Heart right ventricle (tissue), 16 donors: ENCODE measurements at regions not wholly inside any gene's neighbourhood (a gene's known extent, or its start where the extent isn't known, plus 50 kb on each side); places are given as distances from the start of the nearest gene placed in this dataset.

Source experiments
- ATAC-seq, 8 donors: fragments of 200-7000 bp; cut with Tn5 transposase; one replicate each; pipeline ENCODE4 v1.9.1; 2020; ENCODE audit warnings: mild to moderate bottlenecking in 8 of 8, moderate library complexity in 8 of 8, moderate number of reproducible peaks in 1 of 8
- DNase-seq, 2 donors: peaks; one replicate each; pipeline ENCODE4 v3.0.0-alpha.2; 2020
- H3K27ac ChIP-seq, 10 donors: fragments of 200-600 bp; sonication (generic) in 2 of 10; one replicate each; pipeline versions ENCODE4 v1.5.0 to v1.8.0; 2020 to 2022; ENCODE audit warnings: mild to moderate bottlenecking in 3 of 10
- H3K27me3 ChIP-seq, 7 donors: fragments of 200-600 bp; one replicate each; pipeline ENCODE4 v1.8.0; 2021 to 2022; ENCODE audit warnings: mild to moderate bottlenecking in 2 of 7
- H3K36me3 ChIP-seq, 9 donors: fragments of 200-600 bp; sonication (generic) in 1 of 9; one replicate each; pipeline versions ENCODE4 v1.5.0 to v1.8.0; 2020 to 2022; ENCODE audit warnings: mild to moderate bottlenecking in 2 of 9
- H3K4me1 ChIP-seq, 9 donors: fragments of 200-600 bp; sonication (generic) in 1 of 9; one replicate each; pipeline versions ENCODE4 v1.5.0 to v1.8.0; 2020 to 2022; ENCODE audit warnings: mild to moderate bottlenecking in 4 of 9
- H3K4me3 ChIP-seq, 10 donors: fragments of 200-600 bp; sonication (generic) in 2 of 10; one replicate each; pipeline versions ENCODE4 v1.5.0 to v1.8.0; 2020 to 2022; ENCODE audit warnings: mild to moderate bottlenecking in 7 of 10, moderate library complexity in 2 of 10
- H3K9me3 ChIP-seq, 11 donors: fragments of 200-600 bp in 10 of 11; sonication (generic) in 2 of 11; one replicate each; pipeline versions ENCODE4 v1.5.0 to v1.8.0; 2013 to 2022; ENCODE audit warnings: mild to moderate bottlenecking in 2 of 11, control low read depth in 1 of 11, moderate library complexity in 1 of 11
- CTCF ChIP-seq, 9 donors: fragments of 200-600 bp; sonication (generic) in 2 of 9; IDR thresholded peaks; one replicate each; pipeline versions ENCODE4 v1.5.0 to v1.8.0; 2021 to 2022; ENCODE audit warnings: antibody characterized with exemption in 9 of 9, mild to moderate bottlenecking in 5 of 9, moderate library complexity in 1 of 9
- WGBS, 2 donors: extraction: QIAGEN DNeasy Blood & Tissue Kit; methylation state at CpG; one replicate each; pipeline ENCODE4 v1.1.7; 2013; ENCODE audit warnings: inconsistent platforms in 1 of 2; 5-methylcytosine and 5-hydroxymethylcytosine counted together
- intact Hi-C, 10 donors: fragments of 100-400 bp; cut with DNase I; formaldehyde crosslinking; loops; one replicate each; pipeline versions ENCODE4 v1.11.1 to v1.14.2; 2022
- donor health status: Arrhythmogenic right ventricular cardiomyopathy.
- donor health status: ischemic (EF 13 %, LVEDD 7.1; RV severe dilation, severe dysfunction).
- donor health status: healthy with polysubstance abuse.
- donor health status: DM: no; HTN: yes; CAD: no.
- donor health status: DM: no; HTN: no; CAD: no.
- donor health status: ischemic (EF 25% LVEDD 6.9; RV normal size, moderate dysfunction).
- donor health status: ischemic (EF 25% LVEDD 5.7; RV mildly dilated, moderate dysfunction).
- donor health status: healthy.
- donor health status: DM: yes; HTN: yes; CAD: no.
- donor health status: Ischemic cardiomyopathy.
- donor health status: ischemic (EF 35%, LVEDD 5.7; RV mildly dilated, moderate dysfunction).
- donor health status: nonischemic (EF 11% LVEDD 7.7; RV severe dilation, severe dysfunction).
- donor health status: DM: yes; HTN: yes; CAD: no.
- donor health status: PGD.
- donor health status: ischemic (EF 29% LVEDD 5.4; RV normal size, mild dysfunction).
- donor health status: nonischemic (EF 23%, LVEDD 6.1; RV moderate dilation, normal function).

- DNase-seq (no peak), ATAC-seq (no peak)
- Histone ChIP-seq H3K36me3 (no peaks in the 10 kb centered on the region), H3K4me1 (peaks cover 2 to 26% (median 13%) of the 10 kb centered on the region in 9 donors), H3K4me3 (no peak overlapping the region), H3K9me3 (peaks cover 0 to 5% (median 0%) of the 10 kb centered on the region in 11 donors), H3K27me3 (no peaks in the 10 kb centered on the region), H3K27ac (no peak overlapping the region)
- intact Hi-C loops = no loop called here
- 81 to 88% methylated on average over 1 of the region's 1 CpG for WGBS, 2 donors
- TF ChIP-seq CTCF (IDR thresholded peaks at IDR 0.05) = no peak
Observed at GRCh38 chr2:46246790-46247189, 50.4 kb upstream of the EPAS1 start.
